ENCODE measurements at regions not wholly inside any gene's neighbourhood (a gene's known extent, or its start where the extent isn't known, plus 50 kb on each side); places are given as distances from the start of the nearest gene placed in this dataset.

- intact Hi-C loops (cut with micrococcal nuclease; ENCODE audit: unreplicated experiment) = no loop called here
- BruUV-seq (replicated peaks) = no TSS peak
These were observed 294.3 kb upstream of the B3GALT2 start for GRCh38 chr1:193480755-193481154.

GRCh38 chr1:193479187-193479586 is 292.8 kb upstream of the B3GALT2 start:
- Mint-ChIP-seq H3K27me3 (ENCODE audit: insufficient read depth, unreplicated experiment) (peaks cover 8% of the 10 kb centered on the region), H3K4me3 (ENCODE audit: unreplicated experiment) (no peak overlapping the region), H3K27ac (ENCODE audit: unreplicated experiment) (no peak overlapping the region), H3K9me3 (ENCODE audit: unreplicated experiment) (no peaks in the 10 kb centered on the region), H3K4me1 (ENCODE audit: low read depth, unreplicated experiment) (no peaks in the 10 kb centered on the region), H3K36me3 (ENCODE audit: insufficient read depth, unreplicated experiment) (no peaks in the 10 kb centered on the region)
- no peaks in the 10 kb centered on the region for H3K4me1 ChIP-seq
- TF ChIP-seq CTCF (IDR thresholded peaks at IDR 0.05; ENCODE audit: insufficient read depth in 1 of 2, low read depth in 1 of 2, low read length in 1 of 2, severe bottlenecking in 1 of 2, unreplicated experiment in 1 of 2) = no peak
- intact Hi-C loops (cut with micrococcal nuclease; ENCODE audit: unreplicated experiment) = no loop called here
- BruUV-seq (replicated peaks) = no TSS peak
- CTCF ChIA-PET = no interaction called here
- POLR2A ChIA-PET = no interaction called here
- H3K27me3 ChIP-seq (replicated peaks; ENCODE audit: control insufficient read depth, insufficient read depth, low read length) = no peaks in the 10 kb centered on the region; the same call in 1 of the 2 replicates
- no peaks in the 10 kb centered on the region for H3K36me3 ChIP-seq (ENCODE audit: control insufficient read depth, insufficient read depth, low read length)
- H3K4me3 ChIP-seq (ENCODE audit: low read depth, low read length) = no peak overlapping the region
- DNase-seq = no peak
- H3K9me3 ChIP-seq = no peaks in the 10 kb centered on the region

More at GRCh38 chr1:193480755-193481154, 294.3 kb upstream of the B3GALT2 start:
- Histone ChIP-seq H3K36me3 (ENCODE audit: control insufficient read depth, insufficient read depth, low read length) (no peaks in the 10 kb centered on the region), H3K4me1 (no peaks in the 10 kb centered on the region), H3K9me3 (no peaks in the 10 kb centered on the region), H3K27me3 (replicated peaks; ENCODE audit: control insufficient read depth, insufficient read depth, low read length) (no peaks in the 10 kb centered on the region; the same call in 1 of the 2 replicates), H3K4me3 (ENCODE audit: low read depth, low read length) (no peak overlapping the region)
- ChIA-PET POLR2A (interaction anchor here (0.6 kb wide), 1 partner anchor 141 kb away, joined by 3 read pairs; no protein-coding TSS in a partner anchor), CTCF (no interaction called here)
- Mint-ChIP-seq H3K36me3 (ENCODE audit: insufficient read depth, unreplicated experiment) (no peaks in the 10 kb centered on the region), H3K4me3 (ENCODE audit: unreplicated experiment) (no peak overlapping the region), H3K27me3 (ENCODE audit: insufficient read depth, unreplicated experiment) (peaks cover 7% of the 10 kb centered on the region), H3K27ac (ENCODE audit: unreplicated experiment) (no peak overlapping the region), H3K9me3 (ENCODE audit: unreplicated experiment) (no peaks in the 10 kb centered on the region), H3K4me1 (ENCODE audit: low read depth, unreplicated experiment) (no peaks in the 10 kb centered on the region)
- DNase-seq = no peak
- TF ChIP-seq CTCF (IDR thresholded peaks at IDR 0.05; ENCODE audit: insufficient read depth in 1 of 2, low read depth in 1 of 2, low read length in 1 of 2, severe bottlenecking in 1 of 2, unreplicated experiment in 1 of 2) = no peak

GRCh38 chr1:193476748-193477147 is 290.3 kb upstream of the B3GALT2 start:
- Mint-ChIP-seq H3K27ac (ENCODE audit: unreplicated experiment) (no peak overlapping the region), H3K9me3 (ENCODE audit: unreplicated experiment) (peaks cover 17% of the 10 kb centered on the region), H3K36me3 (ENCODE audit: insufficient read depth, unreplicated experiment) (no peaks in the 10 kb centered on the region), H3K27me3 (ENCODE audit: insufficient read depth, unreplicated experiment) (peaks cover 8% of the 10 kb centered on the region), H3K4me1 (ENCODE audit: low read depth, unreplicated experiment) (peaks cover 7% of the 10 kb centered on the region), H3K4me3 (ENCODE audit: unreplicated experiment) (no peak overlapping the region)
- ChIA-PET POLR2A (no interaction called here), CTCF (no interaction called here)
- Histone ChIP-seq H3K4me3 (ENCODE audit: low read depth, low read length) (no peak overlapping the region), H3K9me3 (no peaks in the 10 kb centered on the region), H3K36me3 (ENCODE audit: control insufficient read depth, insufficient read depth, low read length) (no peaks in the 10 kb centered on the region), H3K27me3 (replicated peaks; ENCODE audit: control insufficient read depth, insufficient read depth, low read length) (no peaks in the 10 kb centered on the region; the same call in 1 of the 2 replicates), H3K4me1 (no peaks in the 10 kb centered on the region)
- no peak for TF ChIP-seq CTCF (IDR thresholded peaks at IDR 0.05; ENCODE audit: insufficient read depth in 1 of 2, low read depth in 1 of 2, low read length in 1 of 2, severe bottlenecking in 1 of 2, unreplicated experiment in 1 of 2)
- intact Hi-C loops (cut with micrococcal nuclease; ENCODE audit: unreplicated experiment) = no loop called here
- DNase-seq = no peak
- BruUV-seq (replicated peaks) = no TSS peak
